HG03342 (cell line): ENCODE measurements at regions not wholly inside any gene's neighbourhood (a gene's known extent, or its start where the extent isn't known, plus 50 kb on each side); places are given as distances from the start of the nearest gene placed in this dataset.

ENCODE experiments used
- ATAC-seq: cut with Tn5 transposase; IDR thresholded peaks from one replicate; pipeline ENCODE4 v1.9.1; 2021; ENCODE audit warnings: mild to moderate bottlenecking, moderate library complexity; ENCODE audit not compliant: unreplicated experiment

- no peak for ATAC-seq
Measured at GRCh38 chr3:17965331-17965730, 222.9 kb upstream of the TBC1D5 start.

GRCh38 chr3:17964108-17964507 lies 221.7 kb upstream of the TBC1D5 start:
- no peak for ATAC-seq

- no peak for ATAC-seq
Measured at GRCh38 chr3:17955411-17955810, 213.0 kb upstream of the TBC1D5 start.

- no peak for ATAC-seq
Measured at GRCh38 chr3:17954801-17955200, 212.4 kb upstream of the TBC1D5 start.

- no peak for ATAC-seq
Measured at GRCh38 chr3:17951241-17951640, 208.8 kb upstream of the TBC1D5 start.

- ATAC-seq: no peak
Measured at GRCh38 chr3:17949101-17949500, 206.7 kb upstream of the TBC1D5 start.

- ATAC-seq: no peak
Measured at GRCh38 chr3:17947833-17948232, 205.4 kb upstream of the TBC1D5 start.

- no peak for ATAC-seq
Measured at GRCh38 chr3:17946619-17947018, 204.2 kb upstream of the TBC1D5 start.

- ATAC-seq: no peak
Measured at GRCh38 chr3:17945799-17946399, 203.5 kb upstream of the TBC1D5 start.

- ATAC-seq: no peak
Measured at GRCh38 chr3:17945018-17945798, 202.8 kb upstream of the TBC1D5 start.

- ATAC-seq: no peak
Measured at GRCh38 chr3:17942856-17943255, 200.4 kb upstream of the TBC1D5 start.

GRCh38 chr3:17941766-17942165 lies 199.3 kb upstream of the TBC1D5 start:
- ATAC-seq: no peak

- no peak for ATAC-seq
Measured at GRCh38 chr3:17941152-17941551, 198.7 kb upstream of the TBC1D5 start.

- ATAC-seq: no peak
Measured at GRCh38 chr3:17939157-17939556, 196.7 kb upstream of the TBC1D5 start.

GRCh38 chr3:17938313-17938712 lies 195.9 kb upstream of the TBC1D5 start:
- ATAC-seq: no peak

GRCh38 chr3:17936736-17937480 lies 194.5 kb upstream of the TBC1D5 start:
- no peak for ATAC-seq

- no peak for ATAC-seq
Measured at GRCh38 chr3:17935222-17935621, 192.8 kb upstream of the TBC1D5 start.

- no peak for ATAC-seq
Measured at GRCh38 chr3:17932136-17932771, 189.8 kb upstream of the TBC1D5 start.

- no peak for ATAC-seq
Measured at GRCh38 chr3:17931131-17931530, 188.7 kb upstream of the TBC1D5 start.

- ATAC-seq: no peak
Measured at GRCh38 chr3:17928502-17929145, 186.2 kb upstream of the TBC1D5 start.

GRCh38 chr3:17927036-17927435 lies 184.6 kb upstream of the TBC1D5 start:
- no peak for ATAC-seq
